Stomach (tissue), 4 donors: ENCODE measurements at regions not wholly inside any gene's neighbourhood (a gene's known extent, or its start where the extent isn't known, plus 50 kb on each side); places are given as distances from the start of the nearest gene placed in this dataset.

Experiments
- POLR2A ChIP-seq, 4 donors: fragments of 450-650 bp; IDR thresholded peaks; one replicate each; pipeline ENCODE4 v1.6.1; 2016; ENCODE audit warnings: antibody characterized with exemption in 4 of 4, control low read depth in 2 of 4, mild to moderate bottlenecking in 1 of 4, moderate library complexity in 1 of 4
- POLR2AphosphoS5 ChIP-seq, 3 donors: sonication (generic); formaldehyde crosslinking; IDR thresholded peaks; one replicate each; pipeline ENCODE4 v1.6.1; 2016; ENCODE audit warnings: antibody characterized with exemption in 3 of 3
- TF ChIP-seq, protein P1 (sequence below), 7 experiments: fragments of 450-650 bp in 4 of 7; fragments of 200-600 bp in 3 of 7; sonication (generic) in 3 of 7; IDR thresholded peaks; one replicate each; pipeline ENCODE4 v1.5.1; 2016 to 2019; ENCODE audit warnings: antibody characterized with exemption in 7 of 7, control low read depth in 2 of 7, mild to moderate bottlenecking in 1 of 7

DNA sequence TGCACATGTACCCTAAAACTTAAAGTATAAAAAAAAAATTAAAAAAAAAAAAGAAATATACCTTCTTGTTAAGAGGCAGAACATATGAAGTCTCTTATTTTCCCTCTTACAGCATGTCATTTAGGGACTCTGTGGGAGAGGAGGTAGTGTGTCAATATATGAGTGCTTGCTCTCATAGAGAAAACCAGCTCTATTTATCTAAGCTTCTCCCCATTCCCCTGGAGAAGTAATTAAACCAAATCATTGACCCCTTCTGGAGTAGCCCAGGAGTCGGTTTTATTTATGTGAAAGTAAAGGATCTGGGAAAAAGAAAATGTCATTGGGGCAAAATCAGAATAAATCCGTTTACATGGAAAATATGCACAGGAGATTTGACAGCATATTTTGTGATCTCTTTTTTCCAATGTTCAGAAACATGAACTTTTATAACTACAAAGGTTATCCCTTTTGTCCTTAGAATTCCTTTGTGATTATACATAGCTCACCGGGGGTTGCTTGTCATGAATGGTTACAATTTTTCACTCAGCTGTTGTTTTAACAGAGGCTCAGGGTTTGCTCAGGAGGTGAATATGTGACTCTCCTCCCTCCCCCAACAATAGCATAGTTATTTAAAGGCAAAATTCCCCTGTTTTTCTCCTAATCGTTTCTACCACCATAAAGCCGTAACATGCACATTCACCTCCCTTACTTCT is 114.5 kb upstream of the C1orf21 start:
- TF ChIP-seq POLR2A (IDR thresholded peaks at IDR 0.05) = no peak
- TF ChIP-seq, protein P1, sequence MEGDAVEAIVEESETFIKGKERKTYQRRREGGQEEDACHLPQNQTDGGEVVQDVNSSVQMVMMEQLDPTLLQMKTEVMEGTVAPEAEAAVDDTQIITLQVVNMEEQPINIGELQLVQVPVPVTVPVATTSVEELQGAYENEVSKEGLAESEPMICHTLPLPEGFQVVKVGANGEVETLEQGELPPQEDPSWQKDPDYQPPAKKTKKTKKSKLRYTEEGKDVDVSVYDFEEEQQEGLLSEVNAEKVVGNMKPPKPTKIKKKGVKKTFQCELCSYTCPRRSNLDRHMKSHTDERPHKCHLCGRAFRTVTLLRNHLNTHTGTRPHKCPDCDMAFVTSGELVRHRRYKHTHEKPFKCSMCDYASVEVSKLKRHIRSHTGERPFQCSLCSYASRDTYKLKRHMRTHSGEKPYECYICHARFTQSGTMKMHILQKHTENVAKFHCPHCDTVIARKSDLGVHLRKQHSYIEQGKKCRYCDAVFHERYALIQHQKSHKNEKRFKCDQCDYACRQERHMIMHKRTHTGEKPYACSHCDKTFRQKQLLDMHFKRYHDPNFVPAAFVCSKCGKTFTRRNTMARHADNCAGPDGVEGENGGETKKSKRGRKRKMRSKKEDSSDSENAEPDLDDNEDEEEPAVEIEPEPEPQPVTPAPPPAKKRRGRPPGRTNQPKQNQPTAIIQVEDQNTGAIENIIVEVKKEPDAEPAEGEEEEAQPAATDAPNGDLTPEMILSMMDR (IDR thresholded peaks at IDR 0.05) = no peak
- no peak for TF ChIP-seq POLR2AphosphoS5 (IDR thresholded peaks at IDR 0.05)
